ENCODE measurements at regions not wholly inside any gene's neighbourhood (a gene's known extent, or its start where the extent isn't known, plus 50 kb on each side); places are given as distances from the start of the nearest gene placed in this dataset.

- TF ChIP-seq, protein P1, sequence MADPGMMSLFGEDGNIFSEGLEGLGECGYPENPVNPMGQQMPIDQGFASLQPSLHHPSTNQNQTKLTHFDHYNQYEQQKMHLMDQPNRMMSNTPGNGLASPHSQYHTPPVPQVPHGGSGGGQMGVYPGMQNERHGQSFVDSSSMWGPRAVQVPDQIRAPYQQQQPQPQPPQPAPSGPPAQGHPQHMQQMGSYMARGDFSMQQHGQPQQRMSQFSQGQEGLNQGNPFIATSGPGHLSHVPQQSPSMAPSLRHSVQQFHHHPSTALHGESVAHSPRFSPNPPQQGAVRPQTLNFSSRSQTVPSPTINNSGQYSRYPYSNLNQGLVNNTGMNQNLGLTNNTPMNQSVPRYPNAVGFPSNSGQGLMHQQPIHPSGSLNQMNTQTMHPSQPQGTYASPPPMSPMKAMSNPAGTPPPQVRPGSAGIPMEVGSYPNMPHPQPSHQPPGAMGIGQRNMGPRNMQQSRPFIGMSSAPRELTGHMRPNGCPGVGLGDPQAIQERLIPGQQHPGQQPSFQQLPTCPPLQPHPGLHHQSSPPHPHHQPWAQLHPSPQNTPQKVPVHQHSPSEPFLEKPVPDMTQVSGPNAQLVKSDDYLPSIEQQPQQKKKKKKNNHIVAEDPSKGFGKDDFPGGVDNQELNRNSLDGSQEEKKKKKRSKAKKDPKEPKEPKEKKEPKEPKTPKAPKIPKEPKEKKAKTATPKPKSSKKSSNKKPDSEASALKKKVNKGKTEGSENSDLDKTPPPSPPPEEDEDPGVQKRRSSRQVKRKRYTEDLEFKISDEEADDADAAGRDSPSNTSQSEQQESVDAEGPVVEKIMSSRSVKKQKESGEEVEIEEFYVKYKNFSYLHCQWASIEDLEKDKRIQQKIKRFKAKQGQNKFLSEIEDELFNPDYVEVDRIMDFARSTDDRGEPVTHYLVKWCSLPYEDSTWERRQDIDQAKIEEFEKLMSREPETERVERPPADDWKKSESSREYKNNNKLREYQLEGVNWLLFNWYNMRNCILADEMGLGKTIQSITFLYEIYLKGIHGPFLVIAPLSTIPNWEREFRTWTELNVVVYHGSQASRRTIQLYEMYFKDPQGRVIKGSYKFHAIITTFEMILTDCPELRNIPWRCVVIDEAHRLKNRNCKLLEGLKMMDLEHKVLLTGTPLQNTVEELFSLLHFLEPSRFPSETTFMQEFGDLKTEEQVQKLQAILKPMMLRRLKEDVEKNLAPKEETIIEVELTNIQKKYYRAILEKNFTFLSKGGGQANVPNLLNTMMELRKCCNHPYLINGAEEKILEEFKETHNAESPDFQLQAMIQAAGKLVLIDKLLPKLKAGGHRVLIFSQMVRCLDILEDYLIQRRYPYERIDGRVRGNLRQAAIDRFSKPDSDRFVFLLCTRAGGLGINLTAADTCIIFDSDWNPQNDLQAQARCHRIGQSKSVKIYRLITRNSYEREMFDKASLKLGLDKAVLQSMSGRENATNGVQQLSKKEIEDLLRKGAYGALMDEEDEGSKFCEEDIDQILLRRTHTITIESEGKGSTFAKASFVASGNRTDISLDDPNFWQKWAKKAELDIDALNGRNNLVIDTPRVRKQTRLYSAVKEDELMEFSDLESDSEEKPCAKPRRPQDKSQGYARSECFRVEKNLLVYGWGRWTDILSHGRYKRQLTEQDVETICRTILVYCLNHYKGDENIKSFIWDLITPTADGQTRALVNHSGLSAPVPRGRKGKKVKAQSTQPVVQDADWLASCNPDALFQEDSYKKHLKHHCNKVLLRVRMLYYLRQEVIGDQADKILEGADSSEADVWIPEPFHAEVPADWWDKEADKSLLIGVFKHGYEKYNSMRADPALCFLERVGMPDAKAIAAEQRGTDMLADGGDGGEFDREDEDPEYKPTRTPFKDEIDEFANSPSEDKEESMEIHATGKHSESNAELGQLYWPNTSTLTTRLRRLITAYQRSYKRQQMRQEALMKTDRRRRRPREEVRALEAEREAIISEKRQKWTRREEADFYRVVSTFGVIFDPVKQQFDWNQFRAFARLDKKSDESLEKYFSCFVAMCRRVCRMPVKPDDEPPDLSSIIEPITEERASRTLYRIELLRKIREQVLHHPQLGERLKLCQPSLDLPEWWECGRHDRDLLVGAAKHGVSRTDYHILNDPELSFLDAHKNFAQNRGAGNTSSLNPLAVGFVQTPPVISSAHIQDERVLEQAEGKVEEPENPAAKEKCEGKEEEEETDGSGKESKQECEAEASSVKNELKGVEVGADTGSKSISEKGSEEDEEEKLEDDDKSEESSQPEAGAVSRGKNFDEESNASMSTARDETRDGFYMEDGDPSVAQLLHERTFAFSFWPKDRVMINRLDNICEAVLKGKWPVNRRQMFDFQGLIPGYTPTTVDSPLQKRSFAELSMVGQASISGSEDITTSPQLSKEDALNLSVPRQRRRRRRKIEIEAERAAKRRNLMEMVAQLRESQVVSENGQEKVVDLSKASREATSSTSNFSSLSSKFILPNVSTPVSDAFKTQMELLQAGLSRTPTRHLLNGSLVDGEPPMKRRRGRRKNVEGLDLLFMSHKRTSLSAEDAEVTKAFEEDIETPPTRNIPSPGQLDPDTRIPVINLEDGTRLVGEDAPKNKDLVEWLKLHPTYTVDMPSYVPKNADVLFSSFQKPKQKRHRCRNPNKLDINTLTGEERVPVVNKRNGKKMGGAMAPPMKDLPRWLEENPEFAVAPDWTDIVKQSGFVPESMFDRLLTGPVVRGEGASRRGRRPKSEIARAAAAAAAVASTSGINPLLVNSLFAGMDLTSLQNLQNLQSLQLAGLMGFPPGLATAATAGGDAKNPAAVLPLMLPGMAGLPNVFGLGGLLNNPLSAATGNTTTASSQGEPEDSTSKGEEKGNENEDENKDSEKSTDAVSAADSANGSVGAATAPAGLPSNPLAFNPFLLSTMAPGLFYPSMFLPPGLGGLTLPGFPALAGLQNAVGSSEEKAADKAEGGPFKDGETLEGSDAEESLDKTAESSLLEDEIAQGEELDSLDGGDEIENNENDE (IDR thresholded peaks at IDR 0.05; ENCODE audit: insufficient replicate concordance, low read length), result no peak
- TF ChIP-seq CREB1 (IDR thresholded peaks at IDR 0.05), result no peak
- TF ChIP-seq RBBP5 (IDR thresholded peaks at IDR 0.05; ENCODE audit: borderline replicate concordance, low read depth, low read length), result no peak
- no peak for TF ChIP-seq GABPA (IDR thresholded peaks at IDR 0.05; ENCODE audit: borderline replicate concordance, insufficient read depth, low read length)
- TF ChIP-seq SIX5 (IDR thresholded peaks at IDR 0.05; ENCODE audit: low read depth, low read length), result no peak
- no peak for TF ChIP-seq SIN3A (conservative IDR thresholded peaks at IDR 0.05 in 1 of 2, IDR thresholded peaks at IDR 0.05 in 1 of 2; ENCODE audit: low read depth in 1 of 2, low read length in 2 of 2)
Observed at GRCh38 chr12:25415004-25415403, 138.1 kb downstream of the LMNTD1 start (continued).

All from H1 (cell line).